Brain microvascular endothelial cell (primary cell): ENCODE measurements at regions not wholly inside any gene's neighbourhood (a gene's known extent, or its start where the extent isn't known, plus 50 kb on each side); places are given as distances from the start of the nearest gene placed in this dataset.

Experiments
- DNase-seq: peaks from one replicate; pipeline ENCODE4 v3.0.0-alpha.2; 2020
- H3K27ac ChIP-seq: fragments of 250-450 bp; sonication (Bioruptor Pico); 2 replicates; pipeline ENCODE4 v1.5.1; 2020; ENCODE audit warnings: mild to moderate bottlenecking, moderate library complexity
- H3K27me3 ChIP-seq: fragments of 250-450 bp; sonication (Bioruptor Pico); replicated peaks from 2 replicates; pipeline ENCODE4 v1.5.1; 2020; ENCODE audit warnings: mild to moderate bottlenecking
- H3K36me3 ChIP-seq: fragments of 250-450 bp; sonication (Bioruptor Pico); replicated peaks from 2 replicates; pipeline ENCODE4 v1.5.1; 2020; ENCODE audit warnings: mild to moderate bottlenecking
- H3K4me3 ChIP-seq: 2 replicates; pipeline ENCODE4 v1.5.1; 2011; ENCODE audit warnings: low read depth, mild to moderate bottlenecking, control low read depth, low read length, moderate library complexity
- in situ Hi-C: cut with HindIII; loops from 2 replicates; pipeline ENCODE4 v1.10.0; 2017; ENCODE audit warnings: low sequenced_read_pairs, low pct_ligation_motif_present
- TF ChIP-seq, protein P1 (sequence below): IDR thresholded peaks from 2 replicates; pipeline ENCODE4 v1.5.1; 2011; ENCODE audit warnings: low read depth, mild to moderate bottlenecking, moderate library complexity, low read length, control low read depth, inconsistent platforms; ENCODE audit errors: missing control alignments

DNA sequence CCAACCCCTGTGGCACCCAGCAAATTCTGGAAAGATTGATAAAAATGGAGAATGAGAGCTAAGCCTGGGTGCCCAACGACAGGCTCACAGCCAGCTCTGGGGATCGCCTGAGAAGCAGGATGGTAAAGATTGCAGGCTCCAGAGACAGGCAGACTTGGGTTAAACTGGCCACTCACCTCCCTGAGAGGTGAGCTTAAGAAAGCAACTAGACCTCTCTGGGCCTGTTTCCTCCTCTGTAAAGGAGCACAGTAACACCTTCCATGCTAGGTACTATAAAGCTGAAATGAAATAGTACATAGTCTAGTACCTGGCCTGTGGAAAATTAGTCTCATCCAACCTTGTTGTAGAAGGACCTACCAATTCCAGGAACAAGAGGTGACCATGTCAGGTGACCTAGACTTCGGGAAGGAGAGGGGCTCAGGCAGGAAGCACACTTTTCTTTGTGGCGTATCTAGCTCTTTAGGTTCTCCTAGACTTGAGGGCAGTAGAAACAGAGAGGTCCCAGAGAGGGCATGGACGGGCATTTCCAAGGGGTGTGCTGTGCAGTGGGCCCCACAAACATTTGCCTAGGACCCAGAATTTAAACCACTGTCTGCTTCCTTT lies 142.8 kb upstream of the MYLIP start:
- in situ Hi-C loops = no loop called here
- no peak for DNase-seq
- Histone ChIP-seq H3K27me3 (peaks cover 2% of the 10 kb centered on the region), H3K4me3 (no peak overlapping the region), H3K36me3 (no peaks in the 10 kb centered on the region), H3K27ac (no peak overlapping the region)
- TF ChIP-seq, protein P1, sequence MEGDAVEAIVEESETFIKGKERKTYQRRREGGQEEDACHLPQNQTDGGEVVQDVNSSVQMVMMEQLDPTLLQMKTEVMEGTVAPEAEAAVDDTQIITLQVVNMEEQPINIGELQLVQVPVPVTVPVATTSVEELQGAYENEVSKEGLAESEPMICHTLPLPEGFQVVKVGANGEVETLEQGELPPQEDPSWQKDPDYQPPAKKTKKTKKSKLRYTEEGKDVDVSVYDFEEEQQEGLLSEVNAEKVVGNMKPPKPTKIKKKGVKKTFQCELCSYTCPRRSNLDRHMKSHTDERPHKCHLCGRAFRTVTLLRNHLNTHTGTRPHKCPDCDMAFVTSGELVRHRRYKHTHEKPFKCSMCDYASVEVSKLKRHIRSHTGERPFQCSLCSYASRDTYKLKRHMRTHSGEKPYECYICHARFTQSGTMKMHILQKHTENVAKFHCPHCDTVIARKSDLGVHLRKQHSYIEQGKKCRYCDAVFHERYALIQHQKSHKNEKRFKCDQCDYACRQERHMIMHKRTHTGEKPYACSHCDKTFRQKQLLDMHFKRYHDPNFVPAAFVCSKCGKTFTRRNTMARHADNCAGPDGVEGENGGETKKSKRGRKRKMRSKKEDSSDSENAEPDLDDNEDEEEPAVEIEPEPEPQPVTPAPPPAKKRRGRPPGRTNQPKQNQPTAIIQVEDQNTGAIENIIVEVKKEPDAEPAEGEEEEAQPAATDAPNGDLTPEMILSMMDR = no peak

DNA sequence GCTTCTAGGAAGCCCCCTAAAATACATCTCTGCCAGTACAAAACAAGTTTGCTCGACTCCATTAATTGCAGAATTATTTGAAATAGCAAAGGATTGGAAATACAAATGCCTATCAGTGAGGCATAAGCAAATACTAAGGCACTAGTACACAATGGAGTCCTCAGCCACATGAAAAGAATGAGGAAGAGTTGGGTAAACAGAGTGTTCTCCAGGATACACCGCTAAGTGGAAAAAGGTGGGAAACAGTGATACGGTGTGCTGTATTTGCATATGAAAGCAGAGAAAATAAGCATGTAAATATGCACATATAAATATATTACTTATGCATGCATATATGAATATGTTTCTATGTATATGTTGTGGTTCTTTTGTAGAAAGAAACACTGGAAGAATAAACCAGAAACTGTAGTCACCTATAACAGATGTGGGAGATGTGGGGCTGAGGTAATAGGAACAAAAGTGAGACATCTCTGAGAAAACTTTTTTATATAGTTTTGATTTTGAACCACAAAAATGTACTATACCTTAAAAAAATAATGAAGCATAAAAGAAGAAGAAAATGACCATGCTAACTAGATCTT lies 143.4 kb upstream of the MYLIP start:
- in situ Hi-C loops = no loop called here
- peaks cover 2% of the 10 kb centered on the region for H3K27me3 ChIP-seq
- H3K4me3 ChIP-seq = no peak overlapping the region
- no peak overlapping the region for H3K27ac ChIP-seq
- DNase-seq = no peak
- TF ChIP-seq, protein P1 = no peak
- no peaks in the 10 kb centered on the region for H3K36me3 ChIP-seq

DNA sequence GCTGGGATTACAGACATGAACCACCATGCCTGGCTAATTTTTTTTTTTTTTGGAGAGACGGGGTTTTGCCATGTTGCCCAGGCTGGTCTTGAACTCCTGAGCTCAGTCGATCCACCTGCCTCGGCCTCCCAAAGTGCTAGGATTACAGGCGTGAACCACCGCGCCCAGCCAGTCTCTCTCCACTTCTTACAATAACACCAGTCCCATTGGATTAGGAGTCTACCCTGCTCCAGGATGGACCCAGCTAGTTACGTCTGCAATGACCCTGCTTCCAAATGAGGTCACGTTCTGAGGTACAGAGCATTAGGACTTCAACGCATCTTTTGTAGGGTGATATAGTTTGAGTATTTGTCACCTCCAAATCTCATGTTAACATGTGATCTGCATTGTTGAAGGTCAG lies 146.9 kb upstream of the MYLIP start:
- Histone ChIP-seq H3K27ac (no peak overlapping the region), H3K36me3 (no peaks in the 10 kb centered on the region), H3K4me3 (no peak overlapping the region), H3K27me3 (no peaks in the 10 kb centered on the region)
- in situ Hi-C loops = no loop called here
- DNase-seq = no peak
- TF ChIP-seq, protein P1 = no peak

DNA sequence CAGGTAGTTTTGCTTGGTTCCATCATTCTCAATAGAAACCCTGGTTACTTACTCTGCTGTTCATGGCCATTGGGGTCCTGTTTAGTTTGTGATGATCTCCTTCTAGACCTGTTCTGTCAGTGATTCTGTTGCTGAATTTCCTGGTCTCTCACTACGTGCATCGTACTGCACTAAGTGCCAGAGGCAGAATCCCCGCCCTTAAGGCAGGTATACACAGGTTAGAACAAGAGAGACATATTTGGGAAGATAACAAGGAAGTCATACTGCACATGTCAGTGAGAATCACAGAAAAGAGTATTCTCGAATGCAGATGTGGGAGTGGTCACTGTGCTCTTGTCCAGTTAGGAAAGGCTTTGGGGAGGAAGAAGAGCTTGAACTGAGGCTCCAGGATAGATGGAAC lies 148.1 kb upstream of the MYLIP start:
- Histone ChIP-seq H3K4me3 (no peak overlapping the region), H3K27ac (no peak overlapping the region), H3K36me3 (no peaks in the 10 kb centered on the region), H3K27me3 (no peaks in the 10 kb centered on the region)
- DNase-seq = no peak
- in situ Hi-C loops = no loop called here
- TF ChIP-seq, protein P1 = no peak

DNA sequence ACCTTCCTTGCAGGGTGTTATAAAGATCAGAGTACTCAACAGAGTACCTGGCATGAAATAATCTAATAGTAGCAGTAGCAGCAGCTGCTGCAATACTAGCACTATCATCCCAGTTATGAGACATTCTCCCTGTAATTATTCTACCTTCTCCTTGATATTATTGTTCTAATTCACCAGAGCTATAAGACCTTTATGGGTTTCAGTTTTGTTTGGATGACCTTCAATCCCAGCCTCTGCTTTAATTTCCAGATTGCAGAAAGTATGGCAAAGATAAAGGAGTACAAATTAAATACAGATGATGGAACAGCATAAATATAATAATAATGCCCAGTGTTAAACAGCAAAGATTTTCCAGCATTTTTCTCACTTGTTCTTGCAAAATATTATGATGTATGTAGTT lies 150.5 kb upstream of the MYLIP start:
- H3K27me3 ChIP-seq = no peaks in the 10 kb centered on the region
- in situ Hi-C loops = no loop called here
- TF ChIP-seq, protein P1 = no peak

DNA sequence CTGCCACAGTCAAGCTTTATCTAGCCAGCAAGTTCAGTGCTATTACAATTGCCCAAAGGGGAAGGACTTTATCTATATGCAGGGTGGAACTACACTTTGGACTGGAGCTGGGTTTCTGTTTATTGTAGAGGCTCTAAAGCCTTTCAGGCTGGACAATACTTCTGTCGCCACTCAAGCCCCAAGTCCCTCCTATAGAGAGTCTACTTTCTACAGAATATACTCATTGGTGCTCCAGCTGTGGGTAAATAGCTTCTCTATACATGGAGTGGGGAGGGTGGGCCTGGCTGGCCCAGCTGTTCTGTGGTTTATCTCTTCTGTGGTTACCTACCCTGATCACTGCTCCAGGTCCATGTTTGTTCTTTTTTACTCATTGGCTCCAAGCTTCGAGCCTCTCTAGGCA lies 151.8 kb upstream of the MYLIP start:
- in situ Hi-C loops = no loop called here
- TF ChIP-seq, protein P1 = no peak
- Histone ChIP-seq H3K4me3 (no peak overlapping the region), H3K36me3 (no peaks in the 10 kb centered on the region), H3K27ac (no peak overlapping the region), H3K27me3 (no peaks in the 10 kb centered on the region)
- no peak for DNase-seq

More for the DNA sequence above, 150.5 kb upstream of the MYLIP start:
- no peak overlapping the region for H3K4me3 ChIP-seq
- no peak for DNase-seq
- H3K27ac ChIP-seq = no peak overlapping the region
- H3K36me3 ChIP-seq = no peaks in the 10 kb centered on the region
